Iris pigment epithelial cell (primary cell): ENCODE measurements at regions not wholly inside any gene's neighbourhood (a gene's known extent, or its start where the extent isn't known, plus 50 kb on each side); places are given as distances from the start of the nearest gene placed in this dataset.
A peak's percentile ranks its signal among the peaks of the same experiment; 100 is the strongest.

ENCODE experiments used
- DNase-seq: peaks from one replicate; pipeline ENCODE4 v3.0.0-alpha.2; 2011; ENCODE audit warnings: low read depth

GRCh38 chr15:79185199-79185598, 94.6 kb upstream of the RASGRF1 start:
- peak; percentile 11 for DNase-seq

DNA sequence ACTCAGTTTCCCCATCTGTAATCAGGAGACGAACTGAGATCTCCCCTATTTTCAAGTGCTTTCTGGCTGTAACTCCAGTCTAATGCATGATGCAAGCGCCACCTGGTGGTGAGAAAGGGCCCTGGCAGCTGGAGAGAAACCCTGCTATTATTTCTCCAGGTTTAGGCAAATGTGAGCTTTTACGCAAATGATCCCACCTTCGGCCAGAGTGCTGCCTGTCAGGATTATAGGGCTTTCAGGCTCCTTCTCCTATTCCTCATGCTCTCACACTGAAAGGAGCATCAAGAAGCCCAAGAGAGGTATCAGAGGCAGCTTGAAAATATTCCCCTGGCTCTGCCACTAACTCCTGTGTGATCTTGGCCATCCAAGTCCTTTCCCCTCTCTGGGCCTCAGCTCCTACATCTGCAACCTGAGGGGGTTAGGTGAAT, 93.9 kb upstream of the RASGRF1 start:
- peak; percentile 50 for DNase-seq

DNA sequence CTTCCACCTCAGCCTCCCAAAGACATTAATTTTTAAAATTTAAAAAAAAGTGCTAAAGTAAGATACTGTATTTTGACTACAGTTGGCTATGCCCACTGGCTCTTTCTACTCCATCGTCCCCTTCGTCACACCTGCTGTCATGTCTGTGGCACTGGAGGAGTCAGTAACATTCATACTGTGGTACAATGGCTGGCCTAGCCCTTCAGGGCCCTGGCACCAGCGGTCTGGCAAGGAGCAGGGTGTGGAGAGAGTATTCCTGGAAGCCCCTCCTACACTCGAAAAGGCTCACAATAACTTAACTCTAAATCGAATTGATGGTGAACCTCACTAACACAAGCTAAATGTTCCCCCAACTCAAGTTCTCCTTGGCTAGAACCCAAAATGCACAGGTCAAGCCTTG, 89.7 kb upstream of the RASGRF1 start:
- DNase-seq = no peak

- DNase-seq = no peak
Measured at GRCh38 chr15:79179597-79179996, 89.0 kb upstream of the RASGRF1 start.

- peak; percentile 68 for DNase-seq
Measured at GRCh38 chr15:79179108-79179561, 88.6 kb upstream of the RASGRF1 start.

GRCh38 chr15:79178594-79178993, 88.0 kb upstream of the RASGRF1 start:
- no peak for DNase-seq

GRCh38 chr15:79176151-79176550, 85.6 kb upstream of the RASGRF1 start:
- DNase-seq = no peak

DNA sequence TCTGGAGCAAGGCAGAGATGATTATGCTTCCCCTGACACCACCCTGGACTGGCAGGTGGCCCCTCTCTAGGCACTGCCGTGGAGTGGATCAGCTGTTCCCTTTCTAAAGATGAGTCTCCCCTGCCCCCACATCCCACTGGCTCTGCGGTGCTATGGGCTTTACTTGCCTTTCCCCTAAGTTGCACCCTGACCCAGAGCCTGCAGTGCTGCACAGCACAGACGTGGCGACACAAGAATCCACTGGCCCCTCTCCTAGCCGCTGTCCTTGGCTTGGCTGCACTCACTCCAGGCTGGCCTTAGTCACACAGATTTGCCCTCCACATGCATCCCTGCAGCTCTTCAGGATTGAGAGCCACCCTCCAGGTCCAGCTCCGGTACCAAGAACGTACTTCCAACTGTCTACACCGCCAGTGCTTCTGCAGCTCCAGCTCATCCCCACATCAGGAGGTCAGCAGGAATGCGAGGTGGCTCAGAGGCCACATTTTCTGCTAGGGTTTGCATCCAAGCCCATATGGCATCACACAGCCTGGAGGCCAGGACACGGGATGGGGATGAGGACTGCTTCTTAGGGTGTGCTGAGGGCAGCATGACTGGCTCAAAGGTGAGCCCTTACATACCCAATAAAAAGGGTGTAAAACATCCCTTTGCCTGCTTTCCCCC, 82.4 kb upstream of the RASGRF1 start:
- DNase-seq = no peak

GRCh38 chr15:79172032-79172481, 81.5 kb upstream of the RASGRF1 start:
- peak; percentile 18 for DNase-seq

GRCh38 chr15:79171320-79172031, 80.9 kb upstream of the RASGRF1 start:
- no peak for DNase-seq

GRCh38 chr15:79170256-79170664, 79.7 kb upstream of the RASGRF1 start:
- peak; percentile 50 for DNase-seq

GRCh38 chr15:79169526-79170133, 79.0 kb upstream of the RASGRF1 start:
- no peak for DNase-seq

GRCh38 chr15:79168922-79169456, 78.4 kb upstream of the RASGRF1 start:
- peak; percentile 32 for DNase-seq

DNA sequence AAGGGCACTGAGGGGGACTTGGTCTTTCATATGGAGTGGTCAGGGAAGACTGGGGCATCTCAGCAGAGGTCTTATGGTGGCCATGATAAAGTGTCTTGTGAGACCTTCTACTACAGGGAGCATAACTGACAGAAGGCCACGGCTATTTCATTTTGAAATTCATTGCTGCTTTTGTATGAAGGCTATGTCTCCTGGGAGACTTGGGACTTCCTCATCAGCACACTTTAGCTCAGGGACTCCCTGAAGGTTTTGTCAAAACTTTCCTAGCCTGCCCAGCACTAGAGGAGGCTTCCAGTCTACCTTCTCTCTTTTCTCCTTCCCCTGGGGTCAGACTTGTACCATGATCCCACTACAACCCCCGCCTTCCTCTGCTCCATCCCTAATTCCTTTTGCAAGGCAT, 77.2 kb upstream of the RASGRF1 start:
- no peak for DNase-seq

DNA sequence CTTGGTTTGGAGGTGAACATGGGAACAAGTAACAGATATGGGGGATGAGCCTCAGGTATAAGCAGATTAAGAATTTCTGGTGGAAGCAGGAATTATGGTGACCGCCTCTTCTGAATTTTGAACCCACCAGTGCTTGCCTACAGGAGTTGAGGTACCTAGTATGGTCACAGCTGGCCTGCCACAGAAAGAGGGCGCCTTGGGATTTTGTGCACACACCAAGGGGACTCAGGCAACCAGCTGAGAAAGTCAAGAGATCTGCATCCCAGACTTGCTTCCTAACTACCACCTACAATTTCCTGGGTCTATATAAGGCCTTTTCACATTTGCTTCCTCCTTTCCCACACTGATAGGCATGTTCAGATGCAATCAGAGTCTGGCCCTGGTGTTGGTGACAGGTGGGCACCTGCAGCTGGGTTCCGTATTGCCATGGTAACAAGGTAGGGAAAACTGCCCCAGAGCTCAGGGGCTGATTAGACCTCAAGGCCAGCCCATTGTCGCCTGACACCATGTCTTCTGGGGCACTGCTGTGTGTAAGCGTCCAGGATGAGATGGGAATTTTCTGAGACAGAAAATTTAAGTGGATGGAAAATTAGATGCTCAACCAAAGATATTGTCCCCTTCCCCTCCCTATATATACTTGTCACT, 75.9 kb upstream of the RASGRF1 start:
- no peak for DNase-seq

DNA sequence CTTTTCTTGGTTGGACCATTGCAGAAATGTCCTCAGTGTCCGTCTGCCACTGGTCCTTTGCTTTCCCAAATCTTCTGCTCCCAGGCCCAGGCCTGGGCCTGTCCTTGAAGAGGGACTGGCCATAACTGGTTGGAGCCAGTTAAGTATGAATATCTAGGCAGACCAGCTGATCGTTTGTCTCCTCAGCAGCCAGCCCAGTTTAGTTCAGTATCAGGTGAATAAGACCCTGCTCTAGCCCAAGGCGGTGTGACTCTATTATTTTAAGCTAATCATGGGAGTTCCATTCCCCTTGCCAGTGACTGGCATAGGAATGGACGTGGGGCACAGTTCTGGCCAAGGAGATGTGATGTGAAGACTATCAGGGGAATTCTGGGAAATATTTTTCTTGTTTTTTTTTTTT, 73.9 kb upstream of the RASGRF1 start:
- DNase-seq = no peak

GRCh38 chr15:79164043-79164442, 73.5 kb upstream of the RASGRF1 start:
- DNase-seq = no peak

DNA sequence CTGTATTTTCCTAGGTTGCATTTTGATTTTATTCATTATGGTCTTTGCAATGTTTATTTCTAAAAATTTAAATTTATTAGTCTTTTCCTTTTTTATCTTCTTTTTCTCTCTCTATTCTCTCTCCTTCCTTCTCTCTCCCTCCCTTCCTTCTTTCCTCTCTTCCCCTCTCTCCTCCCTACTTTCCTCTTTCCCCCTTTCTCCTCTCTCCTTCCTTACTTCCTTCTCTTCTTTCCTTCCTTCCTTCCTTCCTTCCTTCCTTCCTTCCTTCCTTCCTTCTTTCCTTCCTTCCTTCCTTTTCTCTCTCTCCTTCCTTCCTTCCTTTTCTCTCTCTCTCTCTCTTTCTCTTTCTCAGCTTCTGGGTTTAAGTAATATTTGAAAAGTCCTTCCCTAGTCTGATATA, 72.8 kb upstream of the RASGRF1 start:
- DNase-seq = no peak

- no peak for DNase-seq
Measured at GRCh38 chr15:79161837-79162508, 71.4 kb upstream of the RASGRF1 start.

- peak; percentile 34 for DNase-seq
Measured at GRCh38 chr15:79160211-79160610, 69.6 kb upstream of the RASGRF1 start.

- no peak for DNase-seq
Measured at GRCh38 chr15:79157631-79158592, 67.3 kb upstream of the RASGRF1 start.
